ENCODE measurements at regions not wholly inside any gene's neighbourhood (a gene's known extent, or its start where the extent isn't known, plus 50 kb on each side); places are given as distances from the start of the nearest gene placed in this dataset.

DNA sequence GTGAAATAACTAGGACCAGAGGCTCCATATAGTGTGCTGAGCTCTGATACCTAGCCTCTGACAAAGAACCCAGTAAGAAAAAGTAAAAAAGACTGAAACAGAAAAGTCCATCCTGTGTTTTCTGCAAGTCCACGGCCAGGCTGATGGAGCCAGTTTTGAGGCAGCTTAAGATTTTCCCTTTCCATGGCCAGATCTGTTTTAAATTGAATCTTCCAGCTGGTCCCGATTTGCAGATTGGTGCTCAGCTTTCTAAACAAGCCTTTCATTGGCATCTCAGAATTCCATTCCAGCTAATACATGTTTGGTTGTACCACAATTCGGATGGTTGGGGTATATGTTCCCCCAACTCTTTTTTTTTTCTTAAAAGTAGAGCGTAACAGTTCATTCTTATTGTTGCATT is 152.0 kb downstream of the DACT1 start:
- Histone ChIP-seq H3K9me3 (no peaks in the 10 kb centered on the region), H3K27ac (no peak overlapping the region), H3K36me3 (no peaks in the 10 kb centered on the region), H3K4me3 (ENCODE audit: low read depth in 1 of 2, low read length in 1 of 2) (no peak overlapping the region), H3K4me1 (ENCODE audit: control insufficient read depth in 1 of 2, insufficient read depth in 1 of 2, low read depth in 1 of 2, low read length in 1 of 2) (no peaks in the 10 kb centered on the region), H3K27me3 (no peaks in the 10 kb centered on the region)
- TF ChIP-seq, protein P1, sequence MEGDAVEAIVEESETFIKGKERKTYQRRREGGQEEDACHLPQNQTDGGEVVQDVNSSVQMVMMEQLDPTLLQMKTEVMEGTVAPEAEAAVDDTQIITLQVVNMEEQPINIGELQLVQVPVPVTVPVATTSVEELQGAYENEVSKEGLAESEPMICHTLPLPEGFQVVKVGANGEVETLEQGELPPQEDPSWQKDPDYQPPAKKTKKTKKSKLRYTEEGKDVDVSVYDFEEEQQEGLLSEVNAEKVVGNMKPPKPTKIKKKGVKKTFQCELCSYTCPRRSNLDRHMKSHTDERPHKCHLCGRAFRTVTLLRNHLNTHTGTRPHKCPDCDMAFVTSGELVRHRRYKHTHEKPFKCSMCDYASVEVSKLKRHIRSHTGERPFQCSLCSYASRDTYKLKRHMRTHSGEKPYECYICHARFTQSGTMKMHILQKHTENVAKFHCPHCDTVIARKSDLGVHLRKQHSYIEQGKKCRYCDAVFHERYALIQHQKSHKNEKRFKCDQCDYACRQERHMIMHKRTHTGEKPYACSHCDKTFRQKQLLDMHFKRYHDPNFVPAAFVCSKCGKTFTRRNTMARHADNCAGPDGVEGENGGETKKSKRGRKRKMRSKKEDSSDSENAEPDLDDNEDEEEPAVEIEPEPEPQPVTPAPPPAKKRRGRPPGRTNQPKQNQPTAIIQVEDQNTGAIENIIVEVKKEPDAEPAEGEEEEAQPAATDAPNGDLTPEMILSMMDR (IDR thresholded peaks at IDR 0.05): no peak

DNA sequence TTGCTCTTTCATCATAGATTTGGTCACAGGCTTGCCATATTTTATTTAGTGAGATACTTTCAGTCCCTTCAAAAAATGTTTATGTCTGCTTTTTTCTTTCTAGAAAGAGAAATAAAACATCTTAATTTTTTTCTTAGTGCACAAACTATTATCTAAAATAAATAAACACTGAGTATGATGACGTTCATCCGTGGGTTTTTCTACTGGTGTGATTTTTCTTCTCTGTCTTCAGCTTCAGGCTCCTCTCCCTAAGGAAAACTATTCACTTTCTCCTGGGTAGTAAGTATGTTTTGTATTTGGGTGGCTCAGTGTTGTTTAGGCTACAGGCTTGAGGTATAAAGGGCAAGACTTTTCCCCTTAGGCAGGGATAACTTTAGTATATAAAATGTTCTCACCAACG is 154.7 kb downstream of the DACT1 start:
- H3K4me1 ChIP-seq (ENCODE audit: control insufficient read depth in 1 of 2, insufficient read depth in 1 of 2, low read depth in 1 of 2, low read length in 1 of 2): peaks cover 13% of the 10 kb centered on the region in 2 experiments
- no peaks in the 10 kb centered on the region for H3K27me3 ChIP-seq
- H3K27ac ChIP-seq: no peak overlapping the region
- no peaks in the 10 kb centered on the region for H3K9me3 ChIP-seq
- H3K36me3 ChIP-seq: no peaks in the 10 kb centered on the region
- TF ChIP-seq, protein P1 (IDR thresholded peaks at IDR 0.05): no peak
- no peak overlapping the region for H3K4me3 ChIP-seq (ENCODE audit: low read depth in 1 of 2, low read length in 1 of 2)

DNA sequence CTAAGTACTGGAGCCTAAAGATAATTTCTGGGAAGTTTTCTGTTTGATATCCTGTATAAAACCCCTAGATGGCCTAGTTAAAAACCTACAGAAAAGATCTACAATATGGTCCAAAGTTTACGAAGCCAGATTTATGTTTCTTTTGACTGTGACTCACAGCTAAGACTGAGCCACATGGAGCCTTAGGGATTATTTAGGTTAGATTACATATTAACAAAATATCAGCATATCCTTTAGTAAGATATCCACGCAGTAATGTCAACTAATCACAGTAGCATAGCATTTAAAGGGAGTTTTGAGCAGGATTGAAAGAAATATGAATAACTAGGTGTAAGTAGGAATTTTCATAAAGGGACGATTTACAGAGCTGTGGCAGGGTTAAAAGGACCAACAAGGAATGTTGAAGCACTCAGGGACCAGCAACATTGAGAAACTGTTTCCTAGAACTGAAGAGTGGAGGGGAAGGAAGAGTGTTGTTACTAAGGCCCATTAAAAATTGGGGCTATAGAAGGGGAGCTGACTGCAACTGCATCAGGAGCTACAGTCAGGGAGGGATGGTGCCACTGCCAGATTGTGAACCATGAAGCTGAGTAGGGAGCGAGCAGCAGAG is 155.5 kb downstream of the DACT1 start:
- no peaks in the 10 kb centered on the region for H3K36me3 ChIP-seq
- TF ChIP-seq, protein P1 (IDR thresholded peaks at IDR 0.05): no peak
- no peaks in the 10 kb centered on the region for H3K9me3 ChIP-seq

DNA sequence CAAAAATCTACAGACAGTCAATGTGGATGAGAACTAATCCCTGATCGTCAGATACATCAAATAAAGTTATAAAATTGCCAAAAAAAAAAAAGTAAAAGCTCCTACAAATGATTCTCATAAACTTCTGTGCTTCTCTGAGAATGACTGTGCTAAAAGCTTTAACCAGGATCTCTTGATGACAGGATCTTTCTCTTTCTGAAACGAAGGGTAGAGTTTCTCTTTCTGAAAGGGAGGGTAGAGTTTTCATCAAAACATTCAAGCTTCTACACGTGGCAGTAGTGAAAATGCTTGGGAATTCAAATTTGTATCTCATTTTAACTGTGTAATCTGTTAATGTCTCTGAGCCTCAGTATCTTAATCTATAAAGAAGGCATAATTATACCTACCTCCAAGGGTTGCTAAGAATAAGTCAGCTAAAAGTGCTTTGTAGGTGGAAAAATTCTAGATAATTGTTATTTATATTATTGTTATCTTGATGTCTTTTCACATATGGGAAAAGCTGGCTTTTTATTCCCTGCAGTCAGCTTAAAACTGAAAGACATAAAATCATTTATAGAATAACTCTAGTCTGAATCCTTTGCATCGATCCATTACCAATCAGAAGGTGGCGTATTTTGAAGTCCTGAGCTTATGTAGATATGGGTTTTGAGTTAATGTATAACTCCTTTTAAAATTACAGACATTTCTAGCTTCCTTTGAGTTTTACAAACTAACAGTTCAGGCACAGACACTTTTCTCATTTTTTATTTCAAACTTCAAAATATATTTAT is 157.4 kb downstream of the DACT1 start:
- H3K36me3 ChIP-seq: no peaks in the 10 kb centered on the region
- H3K4me3 ChIP-seq (ENCODE audit: low read depth in 1 of 2, low read length in 1 of 2): no peak overlapping the region
- peaks cover 32 to 41% of the 10 kb centered on the region in 2 experiments for H3K4me1 ChIP-seq (ENCODE audit: control insufficient read depth in 1 of 2, insufficient read depth in 1 of 2, low read depth in 1 of 2, low read length in 1 of 2)
- H3K27ac ChIP-seq: no peak overlapping the region
- no peaks in the 10 kb centered on the region for H3K9me3 ChIP-seq
- H3K27me3 ChIP-seq: no peaks in the 10 kb centered on the region
- TF ChIP-seq, protein P1 (IDR thresholded peaks at IDR 0.05): no peak

More for the DNA sequence above, 155.5 kb downstream of the DACT1 start:
- Histone ChIP-seq H3K4me1 (ENCODE audit: control insufficient read depth in 1 of 2, insufficient read depth in 1 of 2, low read depth in 1 of 2, low read length in 1 of 2) (peaks cover 19 to 22% of the 10 kb centered on the region in 2 experiments), H3K4me3 (ENCODE audit: low read depth in 1 of 2, low read length in 1 of 2) (no peak overlapping the region), H3K27ac (no peak overlapping the region), H3K27me3 (no peaks in the 10 kb centered on the region)

DNA sequence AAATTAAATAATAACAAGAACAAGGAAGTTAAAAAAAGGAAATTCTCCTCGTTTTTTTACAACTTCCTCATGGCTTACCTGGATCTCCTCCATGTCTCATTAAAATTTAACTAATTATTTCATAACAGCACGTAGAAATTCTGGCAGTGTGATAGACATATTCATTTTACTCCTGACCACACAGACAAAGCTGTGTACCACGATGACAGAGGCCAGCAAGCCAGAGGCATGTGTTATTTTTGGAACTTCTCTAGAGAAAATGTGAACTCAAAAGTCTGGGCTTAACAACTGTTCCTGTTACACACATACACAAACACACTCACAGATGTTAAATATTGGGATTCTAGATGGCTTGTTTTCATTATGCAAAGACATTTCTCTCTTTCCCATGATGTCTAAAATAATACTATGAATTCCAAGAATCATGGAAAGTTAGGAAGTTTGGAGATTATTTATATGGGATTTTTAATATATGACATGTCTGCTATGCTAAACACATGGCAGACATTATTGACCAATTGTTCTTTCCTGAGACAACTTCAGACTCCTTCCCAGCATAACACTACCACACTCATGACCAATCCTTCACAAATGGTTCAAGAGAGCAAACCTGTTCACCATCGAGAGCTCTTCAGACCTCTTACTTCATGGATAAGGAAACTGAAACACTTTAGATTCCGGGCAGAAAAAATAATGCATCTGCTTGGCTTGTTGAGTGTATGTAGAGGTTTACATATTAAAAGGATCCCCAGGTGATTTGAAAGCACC is 158.7 kb downstream of the DACT1 start:
- H3K4me3 ChIP-seq (ENCODE audit: low read depth in 1 of 2, low read length in 1 of 2): no peak overlapping the region
- H3K36me3 ChIP-seq: no peaks in the 10 kb centered on the region
- no peaks in the 10 kb centered on the region for H3K9me3 ChIP-seq
- peaks cover 36 to 54% of the 10 kb centered on the region in 2 experiments for H3K4me1 ChIP-seq (ENCODE audit: control insufficient read depth in 1 of 2, insufficient read depth in 1 of 2, low read depth in 1 of 2, low read length in 1 of 2)
- H3K27me3 ChIP-seq: no peaks in the 10 kb centered on the region
- peak overlapping the region; percentile 66 for H3K27ac ChIP-seq
- TF ChIP-seq, protein P1 (IDR thresholded peaks at IDR 0.05): no peak
